ENCODE measurements at regions not wholly inside any gene's neighbourhood (a gene's known extent, or its start where the extent isn't known, plus 50 kb on each side); places are given as distances from the start of the nearest gene placed in this dataset.
"Not testable (repeated sequence)": the region's sequence is repeated elsewhere in the genome, so short reads cannot be mapped to it uniquely, and the experiment has no call there.

- not testable (repeated sequence) for TF ChIP-seq CTCF, POLR2A (IDR thresholded peaks at IDR 0.05)
Measured at GRCh38 chr2:111383311-111383710, 262.6 kb downstream of the BCL2L11 start.

Measured in stomach (tissue), 4 donors.